ENCODE measurements at regions not wholly inside any gene's neighbourhood (a gene's known extent, or its start where the extent isn't known, plus 50 kb on each side); places are given as distances from the start of the nearest gene placed in this dataset.

DNA sequence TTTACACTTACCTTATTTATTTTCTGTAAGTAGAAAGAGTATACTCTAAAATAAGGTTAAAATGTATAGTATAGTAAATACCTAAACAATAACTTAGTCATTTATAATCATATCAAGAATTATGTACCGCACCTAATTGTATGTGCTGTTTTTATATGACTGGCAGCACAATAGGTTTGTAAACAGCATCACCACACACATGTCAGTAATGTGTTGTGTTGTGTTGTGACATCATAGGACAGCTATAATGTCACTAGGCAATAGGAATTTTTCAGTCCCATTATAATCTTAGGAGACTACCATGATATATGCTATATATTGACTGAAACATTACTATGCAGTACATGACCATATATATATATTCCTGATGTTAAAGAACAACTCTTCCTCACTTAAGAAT, 99.9 kb upstream of the CNTN4 start:
- DNase-seq, result no peak
- no peak overlapping the region for H3K27ac ChIP-seq
- no peak for TF ChIP-seq CTCF (IDR thresholded peaks at IDR 0.05; ENCODE audit: low read depth, low read length, missing control alignments)
- H3K36me3 ChIP-seq (replicated peaks), result no peaks in the 10 kb centered on the region
- H3K4me3 ChIP-seq (ENCODE audit: low read depth, low read length), result no peak overlapping the region
- no peaks in the 10 kb centered on the region for H3K27me3 ChIP-seq (replicated peaks)
- in situ Hi-C loops (cut with HindIII; ENCODE audit: low pct_ligation_motif_present, low sequenced_read_pairs), result no loop called here

DNA sequence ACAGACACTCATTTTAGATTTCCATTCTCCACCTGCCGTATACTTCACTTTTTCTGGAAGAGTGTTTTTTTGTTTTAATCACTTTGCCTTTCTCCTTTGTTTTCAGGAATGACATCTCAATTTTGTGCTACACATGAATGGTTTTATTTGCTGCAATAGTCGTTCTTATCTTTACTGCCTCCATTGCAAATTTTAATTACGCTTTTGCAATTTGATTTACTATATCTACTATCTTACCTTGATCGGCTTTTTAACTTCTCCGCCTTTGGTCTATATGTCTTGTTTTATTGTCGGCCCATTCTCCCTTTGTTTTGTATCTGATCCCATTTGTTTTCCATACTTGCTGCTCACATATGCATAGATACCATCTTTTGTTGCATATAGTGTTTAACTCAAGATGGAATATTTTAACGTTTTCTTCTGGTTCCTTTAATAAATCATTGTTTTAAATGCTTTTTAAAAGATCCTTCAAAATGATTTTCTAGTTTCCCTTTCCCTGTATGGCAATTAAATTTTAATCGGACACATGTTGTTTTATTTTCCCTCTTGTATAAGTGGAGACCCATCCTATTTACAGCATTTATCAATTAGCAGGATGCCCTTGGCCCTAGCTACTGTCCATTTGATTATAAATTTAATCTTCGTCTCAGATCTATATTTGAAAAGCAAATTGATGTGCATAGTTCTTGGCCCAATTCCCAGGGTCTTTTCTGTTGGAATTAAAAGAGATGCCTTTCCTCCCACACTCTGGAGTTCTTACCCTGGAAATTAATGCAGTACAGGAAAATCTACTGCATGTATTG, 97.2 kb upstream of the CNTN4 start:
- Histone ChIP-seq H3K4me3 (ENCODE audit: low read depth, low read length) (no peak overlapping the region), H3K36me3 (replicated peaks) (no peaks in the 10 kb centered on the region), H3K27ac (no peak overlapping the region), H3K27me3 (replicated peaks) (no peaks in the 10 kb centered on the region)
- in situ Hi-C loops (cut with HindIII; ENCODE audit: low pct_ligation_motif_present, low sequenced_read_pairs), result no loop called here
- DNase-seq, result no peak
- TF ChIP-seq CTCF (IDR thresholded peaks at IDR 0.05; ENCODE audit: low read depth, low read length, missing control alignments), result no peak

- H3K36me3 ChIP-seq (replicated peaks), result no peaks in the 10 kb centered on the region
- in situ Hi-C loops (cut with HindIII; ENCODE audit: low pct_ligation_motif_present, low sequenced_read_pairs), result no loop called here
- H3K27me3 ChIP-seq (replicated peaks), result no peaks in the 10 kb centered on the region
- H3K4me3 ChIP-seq (ENCODE audit: low read depth, low read length), result no peak overlapping the region
- no peak overlapping the region for H3K27ac ChIP-seq
- no peak for DNase-seq
- TF ChIP-seq CTCF (IDR thresholded peaks at IDR 0.05; ENCODE audit: low read depth, low read length, missing control alignments), result no peak
Observed at GRCh38 chr3:2023959-2024358, 74.7 kb upstream of the CNTN4 start.

- DNase-seq, result no peak
- no peak overlapping the region for H3K27ac ChIP-seq
- no peak overlapping the region for H3K4me3 ChIP-seq (ENCODE audit: low read depth, low read length)
- in situ Hi-C loops (cut with HindIII; ENCODE audit: low pct_ligation_motif_present, low sequenced_read_pairs), result no loop called here
- TF ChIP-seq CTCF (IDR thresholded peaks at IDR 0.05; ENCODE audit: low read depth, low read length, missing control alignments), result no peak
- H3K36me3 ChIP-seq (replicated peaks), result no peaks in the 10 kb centered on the region
- no peaks in the 10 kb centered on the region for H3K27me3 ChIP-seq (replicated peaks)
Observed at GRCh38 chr3:2024713-2025112, 74.0 kb upstream of the CNTN4 start.

DNA sequence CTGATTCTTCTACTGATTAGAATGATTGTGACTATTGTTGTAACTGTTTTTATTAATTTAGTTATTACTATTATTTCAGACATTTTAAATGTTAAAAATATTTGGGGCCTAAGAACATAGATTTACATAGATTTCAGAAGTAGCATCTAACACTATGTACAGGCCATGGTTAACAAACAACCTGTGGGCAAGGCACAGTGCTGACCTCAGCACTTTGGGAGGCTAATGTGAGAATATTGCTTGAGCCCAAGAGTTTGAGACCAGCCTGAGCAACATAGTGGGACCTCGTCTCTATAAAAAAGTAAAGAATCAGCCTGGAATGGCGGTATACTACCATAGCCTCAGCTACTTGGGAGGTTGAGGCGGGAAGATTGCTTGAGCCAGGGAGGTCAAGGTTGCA, 69.1 kb upstream of the CNTN4 start:
- no peak for TF ChIP-seq CTCF (IDR thresholded peaks at IDR 0.05; ENCODE audit: low read depth, low read length, missing control alignments)
- no peak overlapping the region for H3K27ac ChIP-seq
- H3K27me3 ChIP-seq (replicated peaks), result no peaks in the 10 kb centered on the region
- in situ Hi-C loops (cut with HindIII; ENCODE audit: low pct_ligation_motif_present, low sequenced_read_pairs), result no loop called here
- H3K36me3 ChIP-seq (replicated peaks), result no peaks in the 10 kb centered on the region
- no peak overlapping the region for H3K4me3 ChIP-seq (ENCODE audit: low read depth, low read length)
- no peak for DNase-seq

DNA sequence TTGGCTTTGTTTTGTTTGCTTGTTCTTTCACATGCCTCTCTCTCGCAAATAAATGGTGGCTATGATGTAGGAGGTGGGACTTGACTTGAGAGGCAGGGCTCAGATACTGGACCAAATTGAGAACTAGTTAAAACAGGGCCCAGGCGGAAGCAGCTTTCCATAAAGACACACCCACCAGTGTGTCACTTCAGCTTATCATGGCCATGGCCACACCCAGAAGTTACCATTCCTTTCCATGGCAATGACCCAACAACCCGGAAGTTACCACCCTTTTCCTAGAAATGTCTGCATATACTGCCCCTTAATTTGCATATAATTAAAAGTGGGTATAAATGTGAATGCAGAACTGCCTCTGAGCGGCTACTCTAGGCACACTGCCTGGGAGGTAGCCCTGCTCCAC, 62.6 kb upstream of the CNTN4 start:
- Histone ChIP-seq H3K4me3 (ENCODE audit: low read depth, low read length) (no peak overlapping the region), H3K27ac (no peak overlapping the region), H3K36me3 (replicated peaks) (no peaks in the 10 kb centered on the region), H3K27me3 (replicated peaks) (no peaks in the 10 kb centered on the region)
- DNase-seq, result no peak
- no peak for TF ChIP-seq CTCF (IDR thresholded peaks at IDR 0.05; ENCODE audit: low read depth, low read length, missing control alignments)
- in situ Hi-C loops (cut with HindIII; ENCODE audit: low pct_ligation_motif_present, low sequenced_read_pairs), result no loop called here
